ENCODE measurements at regions not wholly inside any gene's neighbourhood (a gene's known extent, or its start where the extent isn't known, plus 50 kb on each side); places are given as distances from the start of the nearest gene placed in this dataset.

GRCh38 chr6:25012657-25013056 lies 76.9 kb upstream of the RIPOR2 start:
- TF ChIP-seq YY1 (IDR thresholded peaks at IDR 0.05; ENCODE audit: insufficient read depth, insufficient read length): no peak
- no peak for TF ChIP-seq ZNF274 (IDR thresholded peaks at IDR 0.05; ENCODE audit: low read depth, low read length)
- no peak for TF ChIP-seq SUZ12 (IDR thresholded peaks at IDR 0.05; ENCODE audit: extremely low read depth, insufficient read depth, insufficient read length)
